Fibroblast of skin of left quadriceps (primary cell): ENCODE measurements at regions not wholly inside any gene's neighbourhood (a gene's known extent, or its start where the extent isn't known, plus 50 kb on each side); places are given as distances from the start of the nearest gene placed in this dataset.

Experiments
- DNase-seq, 2 experiments: peaks; one replicate each; pipeline ENCODE4 v3.0.0-alpha.2; 2013; ENCODE audit warnings: low read depth in 2 of 2

GRCh38 chr18:43572163-43572562 lies 294.9 kb upstream of the SYT4 start:
- DNase-seq: no peak

DNA sequence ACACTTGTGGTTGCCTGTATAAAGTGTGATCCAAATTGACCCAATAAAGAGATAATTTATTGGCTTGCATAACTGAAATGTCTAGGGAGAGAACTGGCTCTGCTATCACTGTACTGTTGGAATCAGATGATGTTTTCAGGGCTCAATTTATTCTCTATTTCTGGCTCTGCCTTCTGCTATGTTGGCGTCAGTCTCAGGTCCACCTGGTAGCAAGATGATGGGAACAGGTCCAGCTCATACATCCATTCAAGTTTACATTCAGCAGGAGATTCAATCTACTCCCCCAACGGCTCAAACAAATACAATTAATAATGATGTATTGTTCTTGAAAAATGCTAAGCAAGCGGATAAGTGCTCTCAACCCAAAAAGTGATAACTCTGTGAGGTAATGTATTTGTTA lies 297.7 kb upstream of the SYT4 start:
- no peak for DNase-seq

DNA sequence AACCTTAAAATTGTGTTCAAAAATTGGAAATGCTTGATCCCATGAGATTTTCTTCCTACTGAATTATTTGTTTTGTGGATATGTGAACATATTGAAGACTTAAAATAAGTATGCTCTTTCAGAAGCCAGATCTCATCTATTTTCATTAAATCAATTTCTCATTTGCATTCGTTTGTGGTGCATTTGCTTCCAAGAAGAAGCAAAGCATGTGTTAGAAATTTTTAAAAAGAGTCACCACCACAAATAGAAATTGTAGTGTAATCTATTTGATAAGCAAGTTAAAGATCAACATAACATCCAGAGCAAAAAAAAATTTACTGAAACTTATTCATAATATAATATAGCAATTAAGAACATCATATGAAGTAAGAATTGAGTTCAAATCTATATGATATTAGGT lies 300.9 kb upstream of the SYT4 start:
- DNase-seq: no peak

GRCh38 chr18:43578706-43579105 lies 301.4 kb upstream of the SYT4 start:
- no peak for DNase-seq

- DNase-seq: no peak
These were observed 304.7 kb upstream of the SYT4 start for GRCh38 chr18:43581936-43582519.

DNA sequence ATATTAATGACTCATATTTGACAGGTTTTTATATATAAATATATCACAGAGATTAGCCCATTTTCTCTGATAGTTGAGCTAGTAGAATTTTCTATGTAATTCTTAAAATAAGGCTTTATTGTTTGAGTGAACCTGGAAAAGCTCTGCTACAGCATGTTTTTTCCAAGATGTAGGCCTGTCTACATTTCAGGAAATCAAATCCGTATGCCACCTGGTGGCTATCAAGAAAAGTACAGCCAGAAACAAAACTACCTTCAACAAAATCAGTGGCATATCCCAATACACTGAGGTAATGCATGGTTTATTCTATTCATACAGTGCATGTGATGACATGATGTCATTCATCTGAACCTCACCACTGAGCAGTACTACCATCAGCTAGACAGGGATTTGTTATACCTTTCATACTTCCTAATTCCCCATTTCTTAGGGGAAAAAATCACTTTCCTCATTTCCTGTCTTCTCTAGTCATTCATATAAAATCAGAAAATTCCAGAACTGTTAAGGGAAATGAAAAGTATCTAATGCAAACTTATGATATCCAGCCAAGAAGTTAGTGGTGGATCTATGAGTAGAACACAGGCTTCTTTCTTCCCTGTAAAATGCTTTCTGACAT lies 310.4 kb upstream of the SYT4 start:
- peak; percentile 11 for DNase-seq

DNA sequence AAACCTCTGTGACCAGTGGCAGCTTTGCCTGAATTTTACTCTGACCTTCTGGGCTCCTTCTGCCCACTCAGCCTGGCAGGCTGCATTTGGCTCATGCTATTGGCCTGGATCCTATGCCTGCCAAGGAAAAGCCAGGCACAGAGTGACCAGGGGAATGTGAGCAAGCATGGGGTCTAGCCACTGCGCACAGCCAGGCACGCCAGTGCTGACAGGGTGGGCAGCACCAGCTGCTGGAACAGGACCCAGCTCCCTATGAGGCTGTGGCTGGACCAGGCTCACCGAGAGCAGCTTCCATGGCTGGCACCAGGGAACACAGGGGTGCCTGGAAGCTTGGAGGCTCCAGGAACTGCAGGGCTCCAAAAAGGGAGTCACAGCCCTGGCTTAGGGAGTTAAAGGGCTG lies 311.5 kb upstream of the SYT4 start:
- DNase-seq: no peak

DNA sequence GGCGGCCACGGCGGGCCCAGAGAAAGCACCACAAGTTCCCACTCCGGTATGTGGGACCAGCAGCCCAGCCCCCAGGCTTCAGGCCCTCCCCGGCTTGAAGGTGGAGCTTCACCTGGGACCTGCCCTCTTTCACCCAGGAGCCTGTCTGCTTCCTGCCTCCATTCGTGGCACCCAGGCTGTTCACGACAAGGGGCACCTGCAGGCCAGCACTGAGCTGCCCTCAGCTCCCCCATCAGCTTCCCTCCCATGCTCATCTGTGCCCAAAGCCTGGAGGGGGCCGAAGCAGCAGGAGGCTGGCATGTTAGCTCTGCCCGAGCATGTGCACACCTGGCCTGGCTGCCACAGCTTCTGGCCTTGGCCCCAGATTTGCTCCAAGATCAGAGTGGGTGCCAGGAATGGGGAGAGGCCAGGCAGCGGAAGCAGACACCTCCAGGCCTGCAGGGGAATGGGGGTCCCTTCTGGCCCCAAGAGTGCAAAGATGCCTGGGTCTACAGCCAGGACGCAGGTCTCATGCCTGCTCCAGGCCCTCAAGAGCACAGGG lies 312.4 kb upstream of the SYT4 start:
- no peak for DNase-seq

GRCh38 chr18:43590182-43590903 lies 313.1 kb upstream of the SYT4 start:
- no peak for DNase-seq

DNA sequence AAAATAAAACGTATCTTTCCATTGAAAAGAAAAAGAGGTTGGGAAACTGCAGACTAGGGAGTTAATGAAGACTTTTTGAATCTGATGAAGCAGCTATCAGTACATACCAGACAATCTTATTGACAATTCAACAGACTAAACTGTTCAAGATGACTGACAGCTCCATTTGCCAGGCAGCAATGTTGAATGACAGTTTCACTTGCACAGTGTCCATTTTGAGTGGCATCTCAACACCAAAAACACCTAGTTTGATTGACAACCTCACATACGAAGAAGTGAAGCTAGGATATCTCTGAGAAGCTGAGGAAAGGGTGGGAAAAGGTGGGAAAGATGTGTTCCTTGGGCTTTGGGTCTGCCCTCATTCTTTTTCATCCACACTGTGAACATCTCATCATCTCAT lies 315.0 kb upstream of the SYT4 start:
- no peak for DNase-seq

DNA sequence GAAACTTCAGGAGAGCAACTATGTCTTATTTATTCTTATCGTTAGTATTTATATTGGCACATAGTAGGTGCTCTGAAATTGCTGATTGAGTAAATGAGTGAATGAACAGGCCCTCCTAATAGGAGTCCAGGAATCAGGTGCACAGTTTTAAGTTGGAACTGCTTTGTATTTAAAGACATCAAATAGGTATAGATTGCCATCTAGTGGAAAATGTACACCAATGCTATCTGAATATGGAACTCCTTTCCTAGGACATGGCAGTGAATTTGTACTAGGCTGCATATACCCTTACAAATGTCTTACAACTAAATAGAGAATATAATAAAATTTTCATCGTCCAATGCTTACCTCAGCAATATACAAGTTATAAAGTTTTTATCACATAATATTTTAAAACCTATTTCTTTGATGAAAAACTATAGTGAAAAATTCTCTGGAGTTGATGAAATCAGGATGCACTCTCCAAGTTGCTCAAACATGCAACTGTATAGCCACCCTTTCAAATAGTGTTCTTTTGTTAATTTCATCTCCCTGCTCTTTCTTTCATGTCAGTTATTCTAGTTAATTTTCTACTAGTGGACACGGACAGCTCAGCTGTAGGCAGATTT lies 318.9 kb upstream of the SYT4 start:
- peak; percentile 4 to 12 for DNase-seq

DNA sequence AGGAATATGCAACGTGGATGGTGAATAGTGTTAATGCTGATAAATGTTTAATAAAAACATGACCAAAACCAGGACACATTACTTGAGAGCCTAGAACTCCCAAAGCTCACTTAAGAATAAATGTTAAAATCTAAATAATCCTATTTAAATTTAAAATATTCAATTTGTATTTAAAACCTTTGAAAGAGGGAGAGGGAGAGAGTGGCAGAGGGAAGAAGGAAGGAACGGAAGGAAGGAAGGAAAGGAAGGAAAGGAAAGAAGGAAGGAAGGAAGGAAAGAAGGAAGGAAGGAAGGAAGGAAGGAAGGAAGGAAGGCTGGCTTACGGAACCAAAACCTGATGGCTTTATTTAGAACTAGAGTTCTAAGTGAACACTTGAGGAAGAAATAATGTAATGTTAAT lies 324.1 kb upstream of the SYT4 start:
- DNase-seq: no peak

DNA sequence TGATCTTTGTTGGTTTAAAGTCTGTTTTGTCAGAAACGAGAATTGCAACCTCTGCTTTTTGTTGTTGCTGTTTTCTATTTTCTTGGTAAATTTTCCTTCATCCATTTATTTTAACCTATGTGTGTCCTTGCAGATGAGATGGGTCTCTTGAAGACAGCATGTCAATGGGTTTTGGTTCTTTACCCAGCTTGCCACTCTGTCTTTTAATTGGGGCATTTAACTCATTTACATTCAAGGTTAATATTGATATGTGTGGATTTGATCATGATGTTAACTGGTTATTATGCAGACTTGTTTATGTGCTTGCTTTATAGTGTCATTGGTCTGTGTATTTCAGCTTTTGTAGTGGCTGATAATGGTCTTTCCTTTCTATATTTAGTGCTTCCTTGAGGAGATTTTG lies 327.9 kb upstream of the SYT4 start:
- DNase-seq: no peak

GRCh38 chr18:43606795-43607194 lies 329.5 kb upstream of the SYT4 start:
- DNase-seq: no peak

GRCh38 chr18:43620936-43621335 lies 343.6 kb upstream of the SYT4 start:
- peak; percentile 7 to 20 for DNase-seq

DNA sequence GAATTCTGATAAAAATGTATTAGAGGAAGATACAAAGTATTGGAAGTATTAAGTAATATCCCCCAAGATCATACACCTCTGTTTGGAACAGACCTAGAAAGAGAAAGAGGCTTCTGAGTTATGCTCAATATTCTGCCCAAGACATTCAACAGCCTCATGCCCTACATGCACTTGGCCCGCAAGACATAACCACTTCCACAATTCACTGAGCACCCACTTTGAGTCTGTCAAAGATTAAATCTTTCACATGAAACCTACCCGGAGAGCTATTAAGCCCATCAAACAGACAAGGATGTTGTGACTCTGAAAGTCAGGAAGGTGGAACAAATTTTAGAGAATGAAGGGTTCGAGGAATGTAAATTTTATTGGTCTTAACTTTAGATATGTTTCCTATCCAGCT lies 344.7 kb upstream of the SYT4 start:
- DNase-seq: no peak

DNA sequence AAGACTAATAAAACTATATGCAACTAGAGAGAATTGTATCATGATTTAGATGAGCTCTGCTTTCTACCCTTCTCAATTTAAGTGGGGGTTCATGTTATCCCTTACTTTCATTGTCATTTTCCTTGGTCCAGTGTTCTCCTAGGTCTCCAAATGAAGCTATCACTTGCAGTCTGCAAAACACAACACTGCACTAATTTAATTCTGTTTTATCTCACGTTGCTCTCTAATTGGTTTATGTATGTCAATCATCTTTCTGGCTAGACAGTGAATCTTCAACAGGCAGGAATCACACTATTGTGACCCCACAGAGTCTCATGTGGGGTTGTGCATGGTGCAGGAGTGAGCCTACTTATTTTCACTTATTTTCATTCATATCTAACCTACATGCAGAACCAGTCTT lies 348.3 kb upstream of the SYT4 start:
- no peak for DNase-seq

DNA sequence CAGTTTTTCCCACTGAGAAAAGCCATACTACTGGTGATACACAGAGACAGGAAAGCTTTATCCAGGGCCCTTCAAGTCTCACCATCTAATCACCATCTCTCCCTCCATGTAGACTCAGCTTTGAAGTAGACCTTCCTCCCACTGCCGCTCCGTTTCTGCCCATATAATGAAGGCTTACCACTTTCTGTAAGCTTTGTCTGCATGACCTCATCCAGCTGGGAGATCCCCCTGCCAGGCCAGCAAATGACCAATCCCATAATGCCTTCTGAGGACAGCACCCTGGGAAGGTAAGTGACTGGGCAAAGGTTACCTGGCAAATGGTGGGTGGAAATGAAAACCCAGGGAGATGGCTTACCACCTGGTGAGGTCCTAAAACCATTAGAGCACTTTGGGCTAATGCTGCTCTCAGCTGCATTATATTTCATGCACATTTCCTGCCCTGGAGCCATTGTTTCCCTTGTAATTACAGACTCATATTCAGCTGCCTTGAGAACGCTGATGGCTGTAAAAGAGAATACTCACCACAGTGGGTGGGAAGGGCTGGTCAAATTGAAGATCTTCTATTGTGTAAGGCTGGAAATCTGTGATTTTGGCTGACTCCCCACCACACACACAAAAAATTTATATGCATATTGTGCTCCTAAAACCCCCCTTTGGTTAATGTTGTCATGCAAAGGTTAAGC lies 350.7 kb upstream of the SYT4 start:
- DNase-seq: no peak

DNA sequence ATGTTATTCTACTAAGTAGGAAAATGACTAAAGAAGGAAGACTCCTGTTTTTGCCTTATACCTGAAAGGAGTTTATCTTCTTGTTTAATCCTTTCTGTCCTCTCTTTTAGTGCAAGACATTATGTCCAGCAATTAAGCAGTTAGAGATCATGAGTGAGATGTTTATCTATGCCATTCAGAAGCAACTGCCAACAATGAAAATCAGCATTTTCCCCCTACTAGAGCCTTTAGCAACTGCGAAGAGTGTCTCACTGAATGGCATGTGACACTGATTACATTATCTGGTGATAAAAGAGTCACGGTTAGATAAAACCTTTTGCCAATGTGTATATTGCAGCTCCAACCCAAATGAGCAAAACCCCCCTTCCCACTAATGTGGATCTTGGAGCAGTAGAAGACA lies 357.7 kb upstream of the SYT4 start:
- DNase-seq: no peak

- DNase-seq: no peak
These were observed 358.1 kb upstream of the SYT4 start for GRCh38 chr18:43635397-43635796.

GRCh38 chr18:43642727-43643330 lies 365.5 kb upstream of the SYT4 start:
- no peak for DNase-seq

DNA sequence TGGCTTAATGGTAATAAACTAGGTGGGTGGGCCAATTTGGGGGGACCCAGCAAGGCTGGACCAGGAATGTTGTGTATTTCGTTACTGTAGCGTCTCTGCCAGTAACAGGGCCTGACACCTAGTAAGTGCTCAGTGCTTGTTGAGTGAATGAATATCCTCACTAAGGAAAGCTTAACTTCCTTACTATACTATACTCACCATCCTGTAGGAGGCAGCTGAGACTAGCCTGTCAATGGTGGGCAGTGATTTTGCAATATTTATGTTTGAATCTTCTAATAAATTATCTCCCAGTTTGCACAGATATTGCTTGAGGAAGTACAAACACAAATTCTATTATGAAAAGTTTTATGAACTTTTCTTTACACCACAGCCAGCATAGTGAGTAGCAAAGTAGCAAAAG lies 370.7 kb upstream of the SYT4 start:
- no peak for DNase-seq
